ENCODE measurements at regions not wholly inside any gene's neighbourhood (a gene's known extent, or its start where the extent isn't known, plus 50 kb on each side); places are given as distances from the start of the nearest gene placed in this dataset.

DNA sequence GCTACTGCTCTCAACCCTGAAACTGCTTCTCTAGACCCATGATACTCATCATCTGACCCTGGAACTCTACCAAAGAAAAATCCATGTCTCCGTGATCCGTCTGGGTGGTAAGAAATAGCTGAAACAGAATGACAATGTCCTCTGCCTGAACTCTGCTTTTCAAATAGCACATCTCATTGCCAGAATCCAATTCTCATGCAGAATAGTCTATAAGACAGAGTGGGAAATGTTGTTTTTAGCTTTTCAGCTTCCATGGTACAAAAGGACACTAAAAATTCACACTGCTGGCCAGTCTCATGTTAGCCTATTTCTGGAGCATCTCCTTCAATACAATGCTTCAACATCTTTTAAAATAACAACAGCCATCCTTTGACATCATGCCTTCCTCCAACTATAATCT lies 1355.8 kb upstream of the PRMT6 start:
- no peak for ATAC-seq
- intact Hi-C loops (cut with DNase I), result no loop called here
- Histone ChIP-seq H3K27me3 (no peaks in the 10 kb centered on the region), H3K27ac (no peak overlapping the region), H3K9me3 (no peaks in the 10 kb centered on the region), H3K36me3 (no peaks in the 10 kb centered on the region), H3K4me1 (no peaks in the 10 kb centered on the region), H3K4me3 (no peak overlapping the region)
- TF ChIP-seq, protein P1, sequence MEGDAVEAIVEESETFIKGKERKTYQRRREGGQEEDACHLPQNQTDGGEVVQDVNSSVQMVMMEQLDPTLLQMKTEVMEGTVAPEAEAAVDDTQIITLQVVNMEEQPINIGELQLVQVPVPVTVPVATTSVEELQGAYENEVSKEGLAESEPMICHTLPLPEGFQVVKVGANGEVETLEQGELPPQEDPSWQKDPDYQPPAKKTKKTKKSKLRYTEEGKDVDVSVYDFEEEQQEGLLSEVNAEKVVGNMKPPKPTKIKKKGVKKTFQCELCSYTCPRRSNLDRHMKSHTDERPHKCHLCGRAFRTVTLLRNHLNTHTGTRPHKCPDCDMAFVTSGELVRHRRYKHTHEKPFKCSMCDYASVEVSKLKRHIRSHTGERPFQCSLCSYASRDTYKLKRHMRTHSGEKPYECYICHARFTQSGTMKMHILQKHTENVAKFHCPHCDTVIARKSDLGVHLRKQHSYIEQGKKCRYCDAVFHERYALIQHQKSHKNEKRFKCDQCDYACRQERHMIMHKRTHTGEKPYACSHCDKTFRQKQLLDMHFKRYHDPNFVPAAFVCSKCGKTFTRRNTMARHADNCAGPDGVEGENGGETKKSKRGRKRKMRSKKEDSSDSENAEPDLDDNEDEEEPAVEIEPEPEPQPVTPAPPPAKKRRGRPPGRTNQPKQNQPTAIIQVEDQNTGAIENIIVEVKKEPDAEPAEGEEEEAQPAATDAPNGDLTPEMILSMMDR (IDR thresholded peaks at IDR 0.05), result no peak
- no peak for DNase-seq

DNA sequence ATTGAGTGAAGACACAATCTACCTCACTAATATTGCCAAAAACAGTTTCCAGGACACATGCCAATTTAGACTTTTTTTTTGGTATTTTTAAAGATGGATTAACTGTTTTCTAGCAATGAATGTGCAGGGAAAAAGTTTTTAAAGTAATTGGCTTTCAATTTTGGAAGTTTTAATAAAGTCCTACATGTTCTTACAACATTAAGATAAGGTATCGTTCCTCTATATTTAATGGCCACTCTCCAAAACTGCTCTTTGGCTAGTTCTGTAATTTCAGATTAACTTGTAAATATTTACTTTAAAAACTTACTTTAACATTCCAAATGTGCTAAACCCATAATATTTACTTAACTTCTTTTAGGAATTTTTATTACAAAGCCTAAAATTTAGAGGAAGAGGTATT lies 1332.2 kb upstream of the PRMT6 start:
- intact Hi-C loops (cut with DNase I), result no loop called here
- no peak for ATAC-seq

DNA sequence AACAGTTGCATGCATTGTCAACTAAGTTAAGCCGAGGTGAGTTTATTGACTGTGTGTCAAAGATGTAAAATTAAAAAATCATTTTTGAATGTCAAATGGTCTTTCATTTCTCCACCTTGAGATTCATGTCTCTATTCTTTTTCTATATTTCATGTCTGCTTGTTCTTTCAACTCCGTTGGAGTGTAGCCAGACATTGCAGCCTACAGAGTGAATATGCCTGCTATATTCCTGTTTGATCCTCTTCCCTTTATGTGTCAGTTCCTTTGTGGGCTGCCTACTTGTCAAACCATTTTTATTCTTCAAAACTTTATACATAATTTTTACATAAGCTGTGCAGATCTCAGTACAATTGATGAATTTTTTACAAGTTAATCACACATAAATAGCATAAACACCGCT lies 1325.8 kb upstream of the PRMT6 start:
- H3K4me3 ChIP-seq, result no peak overlapping the region
- H3K36me3 ChIP-seq, result no peaks in the 10 kb centered on the region
- no peak overlapping the region for H3K27ac ChIP-seq
- intact Hi-C loops (cut with DNase I), result no loop called here
- DNase-seq, result no peak
- ATAC-seq, result no peak
- H3K27me3 ChIP-seq, result no peaks in the 10 kb centered on the region
- TF ChIP-seq, protein P1 (IDR thresholded peaks at IDR 0.05), result no peak
- no peaks in the 10 kb centered on the region for H3K9me3 ChIP-seq
- no peaks in the 10 kb centered on the region for H3K4me1 ChIP-seq

More for the DNA sequence above, 1332.2 kb upstream of the PRMT6 start:
- no peaks in the 10 kb centered on the region for H3K9me3 ChIP-seq
- H3K27ac ChIP-seq, result no peak overlapping the region
- no peaks in the 10 kb centered on the region for H3K36me3 ChIP-seq
- TF ChIP-seq, protein P1 (IDR thresholded peaks at IDR 0.05), result no peak
- no peak for DNase-seq
- no peak overlapping the region for H3K4me3 ChIP-seq
- H3K4me1 ChIP-seq, result no peaks in the 10 kb centered on the region
- H3K27me3 ChIP-seq, result no peaks in the 10 kb centered on the region

DNA sequence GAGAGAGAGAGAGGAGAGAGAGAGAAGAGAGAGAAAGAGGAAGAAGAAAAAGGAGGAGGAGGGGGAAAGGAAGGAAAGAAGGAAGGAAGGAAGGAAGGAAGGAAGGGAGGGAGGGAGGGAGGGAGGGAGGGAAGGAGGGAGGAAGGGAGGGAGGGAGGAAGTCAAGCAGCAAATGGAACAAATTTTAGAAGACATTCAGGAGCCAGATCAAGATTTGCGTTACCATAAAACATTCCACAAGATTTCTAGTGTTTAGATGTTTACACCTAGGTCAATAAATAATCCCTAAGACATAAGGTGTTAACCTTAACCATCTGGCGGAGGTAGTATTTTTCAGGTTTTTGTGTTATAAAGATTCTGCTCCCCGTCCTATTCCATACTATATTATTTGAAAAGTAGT lies 1320.1 kb upstream of the PRMT6 start:
- ATAC-seq, result no peak
- TF ChIP-seq, protein P1 (IDR thresholded peaks at IDR 0.05), result no peak
- intact Hi-C loops (cut with DNase I), result no loop called here

DNA sequence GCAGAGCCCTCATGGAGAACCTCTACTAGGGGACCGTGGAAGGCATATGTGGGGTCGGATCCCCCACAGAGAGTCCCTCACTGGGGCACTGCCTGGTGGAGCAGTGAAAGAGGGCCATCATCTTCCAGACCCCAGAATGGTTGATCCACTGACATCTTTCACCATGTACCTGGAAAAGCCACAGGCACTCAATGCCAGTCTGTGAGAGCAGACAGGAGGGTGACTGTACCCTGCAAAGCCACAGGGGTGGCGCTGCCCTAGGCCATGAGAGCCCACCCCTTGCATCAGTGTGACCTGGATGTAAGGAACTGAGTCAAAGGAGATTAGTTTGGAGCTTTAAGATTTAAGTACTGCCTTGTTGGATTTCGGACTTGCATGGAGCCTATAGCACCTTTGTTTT lies 1276.7 kb upstream of the PRMT6 start:
- no peaks in the 10 kb centered on the region for H3K36me3 ChIP-seq
- ATAC-seq (no peak), DNase-seq (no peak)
- H3K9me3 ChIP-seq, result no peaks in the 10 kb centered on the region
- no peaks in the 10 kb centered on the region for H3K27me3 ChIP-seq
- intact Hi-C loops (cut with DNase I), result no loop called here
- H3K4me3 ChIP-seq, result no peak overlapping the region
- H3K27ac ChIP-seq, result no peak overlapping the region
- TF ChIP-seq, protein P1 (IDR thresholded peaks at IDR 0.05), result no peak
- H3K4me1 ChIP-seq, result no peaks in the 10 kb centered on the region

More for the DNA sequence above, 1320.1 kb upstream of the PRMT6 start:
- no peak for DNase-seq
- H3K36me3 ChIP-seq, result no peaks in the 10 kb centered on the region
- no peak overlapping the region for H3K4me3 ChIP-seq
- no peaks in the 10 kb centered on the region for H3K4me1 ChIP-seq
- no peak overlapping the region for H3K27ac ChIP-seq
- no peaks in the 10 kb centered on the region for H3K27me3 ChIP-seq
- no peaks in the 10 kb centered on the region for H3K9me3 ChIP-seq

DNA sequence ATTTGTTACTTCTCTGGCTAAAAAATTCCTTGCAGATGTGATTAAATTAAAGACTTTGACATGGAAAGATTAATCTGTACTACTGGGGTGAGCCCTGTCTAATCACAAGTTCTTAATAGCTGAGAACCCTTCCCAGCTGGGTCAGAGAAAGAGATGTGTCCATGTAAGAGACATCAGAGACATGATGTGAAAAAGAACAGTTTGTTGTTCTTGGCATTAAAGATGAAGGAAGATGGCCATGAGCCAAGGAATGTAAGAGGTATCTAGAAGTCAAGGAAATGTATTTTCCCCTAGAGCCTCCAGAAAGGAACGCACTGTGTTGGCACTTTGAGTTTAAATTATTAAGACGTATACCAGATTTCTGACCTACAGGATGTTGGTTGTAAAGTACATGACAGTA lies 1271.5 kb upstream of the PRMT6 start:
- Histone ChIP-seq H3K27me3 (no peaks in the 10 kb centered on the region), H3K4me1 (no peaks in the 10 kb centered on the region), H3K36me3 (no peaks in the 10 kb centered on the region), H3K4me3 (no peak overlapping the region), H3K9me3 (no peaks in the 10 kb centered on the region), H3K27ac (no peak overlapping the region)
- TF ChIP-seq, protein P1 (IDR thresholded peaks at IDR 0.05), result no peak
- intact Hi-C loops (cut with DNase I), result no loop called here
- no peak for ATAC-seq
- DNase-seq, result no peak

Data from upper lobe of right lung (tissue), 1 donor.